Stimulated activated naive CD4-positive, alpha-beta T cell (primary cell): ENCODE measurements at regions not wholly inside any gene's neighbourhood (a gene's known extent, or its start where the extent isn't known, plus 50 kb on each side); places are given as distances from the start of the nearest gene placed in this dataset.

Experiments used
- DNase-seq, 6 experiments: peaks; one replicate each; lab custom pipeline; 2025; lab: John Stamatoyannopoulos, UW

GRCh38 chr3:59698091-59698490, 648.3 kb upstream of the CFAP20DC start:
- no peak for DNase-seq

GRCh38 chr3:59696783-59697182, 647.0 kb upstream of the CFAP20DC start:
- DNase-seq, result no peak

- DNase-seq, result no peak
These were observed 646.0 kb upstream of the CFAP20DC start for GRCh38 chr3:59695860-59696259.

- no peak for DNase-seq
These were observed 642.3 kb upstream of the CFAP20DC start for GRCh38 chr3:59692117-59692516.

- no peak for DNase-seq
These were observed 641.1 kb upstream of the CFAP20DC start for GRCh38 chr3:59690886-59691285.

- DNase-seq, result no peak
These were observed 638.8 kb upstream of the CFAP20DC start for GRCh38 chr3:59688636-59689035.

GRCh38 chr3:59685432-59685831, 635.6 kb upstream of the CFAP20DC start:
- DNase-seq, result no peak

GRCh38 chr3:59684766-59685165, 634.9 kb upstream of the CFAP20DC start:
- DNase-seq, result no peak

- no peak for DNase-seq
These were observed 631.1 kb upstream of the CFAP20DC start for GRCh38 chr3:59680919-59681318.

- DNase-seq, result no peak
These were observed 628.2 kb upstream of the CFAP20DC start for GRCh38 chr3:59677747-59678702.

GRCh38 chr3:59675495-59675894, 625.7 kb upstream of the CFAP20DC start:
- DNase-seq, result no peak

GRCh38 chr3:59663076-59663850, 613.4 kb upstream of the CFAP20DC start:
- no peak for DNase-seq

GRCh38 chr3:59660852-59661625, 611.2 kb upstream of the CFAP20DC start:
- no peak for DNase-seq

GRCh38 chr3:59660376-59660775, 610.6 kb upstream of the CFAP20DC start:
- no peak for DNase-seq

- no peak for DNase-seq
These were observed 609.9 kb upstream of the CFAP20DC start for GRCh38 chr3:59659755-59660154.

- DNase-seq, result no peak
These were observed 609.0 kb upstream of the CFAP20DC start for GRCh38 chr3:59658866-59659265.

- DNase-seq, result no peak
These were observed 608.4 kb upstream of the CFAP20DC start for GRCh38 chr3:59658274-59658673.

GRCh38 chr3:59655418-59656015, 605.7 kb upstream of the CFAP20DC start:
- DNase-seq, result no peak

- DNase-seq, result no peak
These were observed 604.9 kb upstream of the CFAP20DC start for GRCh38 chr3:59654480-59655417.

GRCh38 chr3:59654123-59654479, 604.3 kb upstream of the CFAP20DC start:
- no peak for DNase-seq
